ENCODE measurements at regions not wholly inside any gene's neighbourhood (a gene's known extent, or its start where the extent isn't known, plus 50 kb on each side); places are given as distances from the start of the nearest gene placed in this dataset.

DNA sequence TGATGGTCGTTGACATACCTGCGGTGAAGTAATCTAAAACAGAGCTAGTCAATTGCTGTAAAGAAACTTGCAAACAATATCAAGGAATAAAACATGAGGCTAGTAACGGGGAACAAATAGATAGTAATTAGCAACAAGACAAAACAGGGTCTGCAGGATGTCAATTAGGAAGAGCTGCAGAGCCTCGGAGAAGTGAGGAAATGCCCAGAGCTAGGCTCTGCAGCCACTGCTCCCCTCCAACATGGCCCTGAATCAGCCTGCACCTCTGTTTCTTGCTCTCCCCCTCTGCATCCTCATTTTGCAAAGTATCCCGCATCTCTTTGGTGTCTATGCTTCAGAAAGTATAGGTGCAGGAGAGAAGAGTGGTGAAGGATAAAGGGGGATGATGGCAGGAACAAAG is 507.4 kb upstream of the FAT3 start:
- no peak overlapping the region for H3K56ac ChIP-seq (ENCODE audit: extremely low read depth, insufficient read depth, low read length)
- intact Hi-C loops (cut with micrococcal nuclease) (no loop called here), in situ Hi-C loops (cut with MboI; ENCODE audit: low sequenced_read_pairs) (no loop called here), dilution Hi-C loops (cut with HindIII; ENCODE audit: low sequenced_read_pairs, unreplicated experiment) (no loop called here)
- no peak overlapping the region for H2AK9ac ChIP-seq (replicated peaks; ENCODE audit: low read depth, low read length, poor library complexity)
- TF ChIP-seq RCOR1 (IDR thresholded peaks at IDR 0.05; ENCODE audit: insufficient replicate concordance, low read length) (no peak), MAZ (IDR thresholded peaks at IDR 0.05; ENCODE audit: borderline replicate concordance, low read depth, low read length) (no peak), MXI1 (IDR thresholded peaks at IDR 0.05; ENCODE audit: borderline replicate concordance, low read depth, low read length) (no peak), POLR2A (IDR thresholded peaks at IDR 0.05; ENCODE audit: low read depth, low read length) (no peak), SMC3 (IDR thresholded peaks at IDR 0.05; ENCODE audit: low read depth, low read length) (no peak), CEBPB (IDR thresholded peaks at IDR 0.05; ENCODE audit: low read depth, low read length) (no peak), MAFK (IDR thresholded peaks at IDR 0.05; ENCODE audit: low read depth, low read length) (no peak), FOS (IDR thresholded peaks at IDR 0.05; ENCODE audit: low read depth, low read length) (no peak), RFX5 (IDR thresholded peaks at IDR 0.05; ENCODE audit: low read depth, low read length) (no peak), BHLHE40 (IDR thresholded peaks at IDR 0.05; ENCODE audit: low read depth, low read length) (no peak), NFE2L2 (IDR thresholded peaks at IDR 0.05; ENCODE audit: low read depth, low read length) (no peak), RAD21 (IDR thresholded peaks at IDR 0.05; ENCODE audit: low read length) (no peak)
- TF ChIP-seq, protein P1, sequence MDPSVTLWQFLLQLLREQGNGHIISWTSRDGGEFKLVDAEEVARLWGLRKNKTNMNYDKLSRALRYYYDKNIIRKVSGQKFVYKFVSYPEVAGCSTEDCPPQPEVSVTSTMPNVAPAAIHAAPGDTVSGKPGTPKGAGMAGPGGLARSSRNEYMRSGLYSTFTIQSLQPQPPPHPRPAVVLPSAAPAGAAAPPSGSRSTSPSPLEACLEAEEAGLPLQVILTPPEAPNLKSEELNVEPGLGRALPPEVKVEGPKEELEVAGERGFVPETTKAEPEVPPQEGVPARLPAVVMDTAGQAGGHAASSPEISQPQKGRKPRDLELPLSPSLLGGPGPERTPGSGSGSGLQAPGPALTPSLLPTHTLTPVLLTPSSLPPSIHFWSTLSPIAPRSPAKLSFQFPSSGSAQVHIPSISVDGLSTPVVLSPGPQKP (IDR thresholded peaks at IDR 0.05; ENCODE audit: borderline replicate concordance, low read depth, low read length), result no peak
- TF ChIP-seq, protein P2, sequence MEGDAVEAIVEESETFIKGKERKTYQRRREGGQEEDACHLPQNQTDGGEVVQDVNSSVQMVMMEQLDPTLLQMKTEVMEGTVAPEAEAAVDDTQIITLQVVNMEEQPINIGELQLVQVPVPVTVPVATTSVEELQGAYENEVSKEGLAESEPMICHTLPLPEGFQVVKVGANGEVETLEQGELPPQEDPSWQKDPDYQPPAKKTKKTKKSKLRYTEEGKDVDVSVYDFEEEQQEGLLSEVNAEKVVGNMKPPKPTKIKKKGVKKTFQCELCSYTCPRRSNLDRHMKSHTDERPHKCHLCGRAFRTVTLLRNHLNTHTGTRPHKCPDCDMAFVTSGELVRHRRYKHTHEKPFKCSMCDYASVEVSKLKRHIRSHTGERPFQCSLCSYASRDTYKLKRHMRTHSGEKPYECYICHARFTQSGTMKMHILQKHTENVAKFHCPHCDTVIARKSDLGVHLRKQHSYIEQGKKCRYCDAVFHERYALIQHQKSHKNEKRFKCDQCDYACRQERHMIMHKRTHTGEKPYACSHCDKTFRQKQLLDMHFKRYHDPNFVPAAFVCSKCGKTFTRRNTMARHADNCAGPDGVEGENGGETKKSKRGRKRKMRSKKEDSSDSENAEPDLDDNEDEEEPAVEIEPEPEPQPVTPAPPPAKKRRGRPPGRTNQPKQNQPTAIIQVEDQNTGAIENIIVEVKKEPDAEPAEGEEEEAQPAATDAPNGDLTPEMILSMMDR (conservative IDR thresholded peaks at IDR 0.05; ENCODE audit: low read depth, low read length), result no peak
- TF ChIP-seq, protein P3, sequence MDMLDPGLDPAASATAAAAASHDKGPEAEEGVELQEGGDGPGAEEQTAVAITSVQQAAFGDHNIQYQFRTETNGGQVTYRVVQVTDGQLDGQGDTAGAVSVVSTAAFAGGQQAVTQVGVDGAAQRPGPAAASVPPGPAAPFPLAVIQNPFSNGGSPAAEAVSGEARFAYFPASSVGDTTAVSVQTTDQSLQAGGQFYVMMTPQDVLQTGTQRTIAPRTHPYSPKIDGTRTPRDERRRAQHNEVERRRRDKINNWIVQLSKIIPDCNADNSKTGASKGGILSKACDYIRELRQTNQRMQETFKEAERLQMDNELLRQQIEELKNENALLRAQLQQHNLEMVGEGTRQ (IDR thresholded peaks at IDR 0.05; ENCODE audit: low read depth, low read length), result no peak
- no peak overlapping the region for H2BK5ac ChIP-seq (ENCODE audit: low read depth, low read length, poor library complexity, severe bottlenecking)
- H4K5ac ChIP-seq (ENCODE audit: low read depth, low read length), result no peak overlapping the region
- H2AFZ ChIP-seq (replicated peaks; ENCODE audit: low read length, poor library complexity), result no peak overlapping the region
- no peak for DNase-seq
- H3K18ac ChIP-seq (ENCODE audit: low read depth, low read length), result no peak overlapping the region
- no peak for ATAC-seq (ENCODE audit: low read depth)
- no peak overlapping the region for H4K8ac ChIP-seq (ENCODE audit: low read depth in 2 of 2, low read length in 2 of 2)
- no peaks in the 10 kb centered on the region for H3K79me1 ChIP-seq (ENCODE audit: low read depth in 1 of 2, low read length in 2 of 2)
- H3K9me3 ChIP-seq (ENCODE audit: control insufficient read depth, insufficient read depth, low read length), result peaks cover 4% of the 10 kb centered on the region; the same call in 1 of the 2 replicates
- H3K4me2 ChIP-seq (ENCODE audit: low read depth, low read length), result no peak overlapping the region
- H3K27ac ChIP-seq (ENCODE audit: insufficient read depth, low read length), result no peak overlapping the region
- WGBS, 2 experiments (ENCODE audit: extremely low coverage in 2 of 2, insufficient read length in 1 of 2), result no CpG with 5 or more reads among the region's 5 CpGs
- H3K23ac ChIP-seq (ENCODE audit: low read depth, low read length), result no peak overlapping the region
- ChIA-PET POLR2A (ENCODE audit: unreplicated experiment) (no interaction called here), CTCF (no interaction called here)
- no peaks in the 10 kb centered on the region for H3K9me1 ChIP-seq (ENCODE audit: insufficient read depth, low read length)
- H3K14ac ChIP-seq (replicated peaks; ENCODE audit: low read depth, low read length), result no peak overlapping the region
- H3K4me3 ChIP-seq (ENCODE audit: insufficient read depth, low read depth, low read length), result no peak overlapping the region
- no peaks in the 10 kb centered on the region for H3K36me3 ChIP-seq (ENCODE audit: control insufficient read depth, insufficient read depth, low read length)
- no peak overlapping the region for H2AK5ac ChIP-seq (ENCODE audit: low read depth, low read length)
- H4K20me1 ChIP-seq (ENCODE audit: insufficient read depth, low read length), result no peaks in the 10 kb centered on the region
- no peak overlapping the region for H2BK120ac ChIP-seq (ENCODE audit: low read depth, low read length)
- no peak overlapping the region for H4K91ac ChIP-seq (ENCODE audit: insufficient read depth, low read depth, low read length)
- no peak overlapping the region for H3K9ac ChIP-seq (ENCODE audit: low read depth, low read length)
- no peak overlapping the region for H2BK15ac ChIP-seq (ENCODE audit: low read depth, low read length)
- no peak overlapping the region for H3K4ac ChIP-seq (ENCODE audit: low read depth, low read length)
- no TSS peak for BruUV-seq (replicated peaks)
- H3K27me3 ChIP-seq (ENCODE audit: control insufficient read depth, insufficient read depth, low read length), result no peaks in the 10 kb centered on the region
- no peak overlapping the region for H2BK20ac ChIP-seq (ENCODE audit: low read depth, low read length)
- H3K4me1 ChIP-seq (ENCODE audit: control insufficient read depth, insufficient read depth, low read length), result no peaks in the 10 kb centered on the region

Data from IMR-90 (cell line).